CD4-positive, alpha-beta T cell treated with Interleukin-21 for 1 hour (primary cell): ENCODE measurements at regions not wholly inside any gene's neighbourhood (a gene's known extent, or its start where the extent isn't known, plus 50 kb on each side); places are given as distances from the start of the nearest gene placed in this dataset.

Experiments
- DNase-seq: peaks from one replicate; pipeline ENCODE4 v3.0.0-alpha.2; 2020

DNA sequence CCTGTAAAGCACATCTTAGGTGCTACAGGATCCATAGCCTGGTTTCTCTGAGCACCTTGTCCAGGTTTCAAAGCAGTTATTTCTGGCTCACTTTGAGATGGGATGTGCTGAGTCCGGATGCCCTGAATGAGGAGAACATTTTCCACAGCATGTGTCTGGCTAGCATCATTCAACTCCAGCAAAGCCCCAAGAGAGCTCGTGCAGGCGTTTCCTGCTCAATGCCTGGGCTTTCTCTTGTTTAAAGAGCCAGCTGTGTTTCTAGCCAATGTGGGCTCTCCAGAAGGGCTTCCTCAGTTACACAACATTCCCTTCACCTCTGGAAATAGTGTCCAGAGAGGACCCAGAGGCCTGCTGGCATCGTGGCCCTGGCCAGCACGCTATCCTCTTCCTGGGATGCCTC lies 411.7 kb downstream of the DMAC1 start:
- no peak for DNase-seq

DNA sequence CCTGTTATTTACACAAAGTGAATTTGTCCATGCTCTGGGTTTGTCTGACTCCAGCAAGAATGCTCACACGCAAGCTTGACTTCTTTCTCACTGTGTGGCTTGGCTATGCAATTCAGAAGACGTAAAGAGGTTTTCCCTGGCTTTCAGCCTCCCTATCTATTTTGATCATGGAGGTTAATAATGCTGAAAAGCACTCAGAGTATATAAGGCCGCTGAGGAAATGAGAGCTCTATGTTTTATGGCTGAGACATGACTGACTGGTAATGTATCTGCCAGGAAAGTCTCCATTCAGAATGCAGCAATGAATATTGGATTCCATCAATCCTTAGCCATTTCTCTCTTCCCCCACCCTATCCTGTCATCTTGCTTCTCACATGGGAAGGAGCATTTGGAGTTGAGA lies 417.3 kb downstream of the DMAC1 start:
- DNase-seq: no peak

- DNase-seq: no peak
Measured at GRCh38 chr9:7377489-7377888, 422.1 kb downstream of the DMAC1 start.

- no peak for DNase-seq
Measured at GRCh38 chr9:7376833-7377232, 422.7 kb downstream of the DMAC1 start.

DNA sequence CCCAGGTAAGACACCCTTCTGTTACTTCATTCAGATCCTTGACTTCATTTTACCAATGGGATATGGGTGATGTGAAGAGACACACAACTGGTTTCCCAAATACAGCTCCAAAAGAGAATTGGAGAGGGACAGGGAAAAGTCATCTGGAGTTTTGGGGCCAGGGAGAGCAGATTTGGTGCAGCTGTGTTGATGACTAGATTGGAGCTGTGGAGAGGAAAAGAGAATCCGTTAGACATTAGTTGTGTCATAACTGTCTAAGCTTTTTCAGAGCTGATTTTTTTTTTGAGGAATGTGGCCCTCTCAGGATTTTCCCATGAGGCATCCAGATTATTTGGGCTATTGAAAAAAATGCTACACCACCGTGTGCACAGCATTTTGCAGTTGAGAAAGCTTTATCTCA lies 423.4 kb downstream of the DMAC1 start:
- DNase-seq: no peak

GRCh38 chr9:7375013-7375511 lies 424.5 kb downstream of the DMAC1 start:
- no peak for DNase-seq

GRCh38 chr9:7370988-7371387 lies 428.6 kb downstream of the DMAC1 start:
- no peak for DNase-seq

DNA sequence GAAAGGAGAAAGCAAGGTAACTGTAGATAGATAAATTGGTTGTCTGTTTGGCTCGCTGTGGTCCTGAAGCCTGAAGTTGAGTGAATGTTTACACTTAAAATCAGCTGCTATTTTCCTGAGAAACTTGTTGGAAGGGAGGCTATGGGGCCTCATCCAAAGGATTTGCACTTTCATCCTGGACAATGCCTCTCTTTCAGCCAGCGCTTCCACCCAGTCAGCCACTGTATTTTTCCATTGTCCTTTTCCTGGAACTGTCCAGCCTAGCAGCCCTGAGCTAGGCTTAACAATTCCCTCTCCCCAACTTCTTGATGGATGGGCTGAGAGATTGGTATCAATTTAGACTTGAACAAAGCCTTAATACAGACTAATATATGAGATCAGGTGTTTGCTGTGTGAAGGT lies 429.2 kb downstream of the DMAC1 start:
- DNase-seq: no peak

- DNase-seq: no peak
Measured at GRCh38 chr9:7369384-7369821, 430.2 kb downstream of the DMAC1 start.

DNA sequence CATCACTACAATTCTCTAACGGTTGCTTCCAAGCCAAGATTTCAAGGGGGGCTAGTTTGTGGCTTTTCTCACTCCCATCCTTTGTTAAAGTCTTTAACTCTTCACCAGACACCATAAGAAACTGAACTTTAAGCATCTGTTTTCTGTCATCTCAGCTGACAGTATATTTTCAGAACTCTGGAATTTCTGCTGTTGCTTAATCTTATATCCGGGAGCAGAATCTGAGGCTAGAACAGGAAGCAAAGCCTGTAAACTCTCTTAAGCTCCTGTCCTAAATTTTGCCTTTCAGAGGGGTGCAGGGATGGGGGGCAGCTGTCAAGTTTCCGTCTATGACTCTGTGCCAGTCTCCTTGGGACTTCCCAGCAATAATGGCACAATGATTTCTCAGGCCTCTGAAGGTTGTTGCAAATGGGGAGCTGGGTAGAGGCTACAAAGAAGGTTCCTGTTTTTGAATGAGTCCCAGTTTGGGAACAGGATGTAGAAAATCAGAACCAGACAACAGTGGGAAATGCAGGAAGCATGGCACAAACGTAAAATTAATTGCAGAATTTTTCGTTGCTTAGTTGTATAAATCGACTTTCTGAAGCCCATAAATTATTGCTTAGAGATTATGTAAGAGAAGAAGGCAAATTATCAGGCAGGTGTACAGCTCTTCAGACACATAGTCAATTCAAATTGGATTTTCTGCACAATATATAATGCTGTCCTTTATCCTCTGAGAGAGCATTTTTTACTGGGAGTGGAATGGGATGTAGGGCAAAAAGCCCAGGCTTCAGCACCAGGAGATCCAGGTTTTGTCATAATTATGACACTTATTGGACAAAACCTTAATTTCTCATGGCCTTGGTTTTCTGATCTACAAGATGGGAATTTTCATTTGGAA lies 430.9 kb downstream of the DMAC1 start:
- no peak for DNase-seq

GRCh38 chr9:7367726-7368125 lies 431.9 kb downstream of the DMAC1 start:
- no peak for DNase-seq

- no peak for DNase-seq
Measured at GRCh38 chr9:7366121-7366520, 433.5 kb downstream of the DMAC1 start.

- DNase-seq: no peak
Measured at GRCh38 chr9:7363777-7364477, 435.7 kb downstream of the DMAC1 start.

DNA sequence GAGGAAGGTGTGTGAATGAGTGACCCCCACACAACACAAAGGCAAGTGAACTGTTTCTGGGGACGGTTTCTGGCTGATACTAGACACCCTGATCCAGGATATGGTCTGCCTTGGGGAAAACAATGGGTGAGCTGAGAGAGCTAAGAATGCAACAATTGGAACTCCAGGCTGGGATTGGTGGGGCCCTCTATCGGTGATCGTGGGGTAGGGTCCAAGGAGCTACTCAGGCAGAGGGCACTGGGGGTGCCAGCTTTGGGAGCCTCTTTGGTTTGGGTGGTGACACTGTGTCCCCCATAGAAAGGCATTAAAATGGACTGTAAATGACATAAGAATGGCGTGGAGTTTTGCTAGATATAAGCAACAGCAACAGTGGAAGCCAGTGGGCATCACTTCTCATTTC lies 439.1 kb downstream of the DMAC1 start:
- DNase-seq: no peak

DNA sequence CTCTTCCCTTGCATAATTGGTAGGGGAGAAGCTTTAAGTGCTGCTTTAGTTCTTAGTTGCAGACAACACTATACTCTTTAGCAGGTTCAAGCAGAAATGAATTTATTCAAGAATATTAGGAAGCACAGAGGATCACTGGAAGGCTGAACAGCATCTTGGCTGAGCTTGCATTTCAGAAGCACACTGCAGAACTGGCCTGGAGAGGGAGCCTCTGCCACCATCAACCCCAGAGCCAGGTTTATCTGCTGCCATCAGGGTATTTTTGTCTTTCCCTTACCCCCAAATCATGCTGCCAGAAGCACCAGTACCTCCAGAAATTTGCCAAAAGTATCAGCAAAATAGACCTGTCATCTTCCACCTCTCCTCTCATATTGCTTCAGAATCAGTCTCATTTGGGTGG lies 440.7 kb downstream of the DMAC1 start:
- DNase-seq: no peak

DNA sequence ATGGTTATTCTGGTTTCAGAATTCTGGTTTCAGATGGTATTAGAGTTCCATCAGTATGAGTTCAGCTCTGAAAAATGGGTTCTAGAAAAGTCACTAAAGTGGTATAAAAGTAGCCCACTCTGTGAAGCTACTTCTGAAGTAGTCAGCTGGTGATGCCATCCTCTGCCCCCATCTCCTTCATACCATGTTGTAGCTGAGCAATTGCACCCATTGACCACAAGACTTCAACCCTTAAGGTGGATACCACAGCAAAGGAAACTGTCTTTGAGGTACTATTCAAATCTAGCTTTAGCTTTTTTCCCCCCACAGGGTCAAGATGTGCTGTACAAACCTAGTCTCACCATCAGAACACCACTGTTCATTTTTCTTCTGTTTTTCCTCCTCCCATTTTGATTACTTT lies 444.9 kb downstream of the DMAC1 start:
- DNase-seq: no peak

DNA sequence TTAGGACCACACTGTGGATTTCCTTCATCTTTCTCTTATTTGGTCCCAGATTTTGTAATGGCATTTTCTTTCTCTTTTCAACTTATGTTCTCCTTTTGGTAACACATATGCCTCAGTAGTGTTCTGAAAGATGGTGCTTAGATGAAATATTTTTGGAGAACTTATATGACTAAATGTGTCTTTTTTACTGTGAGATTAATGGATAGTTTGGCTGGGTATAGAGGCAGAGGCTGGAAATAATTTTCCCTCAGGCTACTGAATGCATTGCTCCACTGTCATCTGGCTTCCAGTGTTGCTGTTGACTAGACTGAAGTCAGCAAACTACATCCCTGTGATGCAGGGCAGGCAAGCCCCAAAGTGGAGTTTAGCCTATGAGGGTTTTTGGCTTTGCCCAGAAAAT lies 450.9 kb downstream of the DMAC1 start:
- DNase-seq: no peak

GRCh38 chr9:7347556-7347955 lies 452.0 kb downstream of the DMAC1 start:
- no peak for DNase-seq

DNA sequence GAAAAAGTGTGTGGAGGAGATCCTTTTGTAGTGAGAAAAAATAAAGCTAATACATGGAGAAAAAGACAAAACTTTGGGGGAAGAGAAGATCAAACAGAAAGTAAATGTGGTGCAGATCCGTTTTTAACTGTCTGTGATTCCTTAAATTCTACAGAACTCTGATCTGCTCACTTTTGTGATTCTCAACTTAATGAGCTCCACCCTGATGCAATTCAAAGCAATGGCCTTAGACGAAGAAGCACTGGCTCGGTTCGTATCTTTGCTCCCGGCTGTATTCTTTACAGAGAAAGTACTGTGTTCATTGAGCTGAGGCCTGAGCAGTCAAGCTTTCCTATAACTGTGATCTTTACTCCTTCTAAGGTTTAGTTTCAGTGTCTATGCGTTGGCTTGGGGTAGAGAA lies 453.4 kb downstream of the DMAC1 start:
- no peak for DNase-seq

DNA sequence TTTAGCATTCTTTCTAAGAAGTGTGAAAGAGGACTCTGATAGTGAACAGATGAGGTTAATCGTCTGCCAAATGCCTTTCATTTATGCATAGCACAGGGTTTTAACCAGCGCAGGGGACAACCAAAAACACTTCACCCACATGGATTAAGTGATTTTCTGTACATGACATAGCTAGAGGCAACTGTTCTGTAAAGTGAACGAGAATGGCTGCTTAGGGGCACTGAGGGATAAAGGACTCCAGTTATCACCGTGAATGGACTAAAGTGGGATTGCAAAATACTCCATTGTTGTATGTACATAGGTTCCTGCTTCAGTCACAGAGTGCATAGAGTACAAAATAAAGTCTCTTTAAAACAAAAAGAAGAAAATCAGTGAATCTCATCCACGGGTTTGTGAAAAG lies 456.8 kb downstream of the DMAC1 start:
- DNase-seq: no peak

- no peak for DNase-seq
Measured at GRCh38 chr9:7342229-7342628, 457.3 kb downstream of the DMAC1 start.

DNA sequence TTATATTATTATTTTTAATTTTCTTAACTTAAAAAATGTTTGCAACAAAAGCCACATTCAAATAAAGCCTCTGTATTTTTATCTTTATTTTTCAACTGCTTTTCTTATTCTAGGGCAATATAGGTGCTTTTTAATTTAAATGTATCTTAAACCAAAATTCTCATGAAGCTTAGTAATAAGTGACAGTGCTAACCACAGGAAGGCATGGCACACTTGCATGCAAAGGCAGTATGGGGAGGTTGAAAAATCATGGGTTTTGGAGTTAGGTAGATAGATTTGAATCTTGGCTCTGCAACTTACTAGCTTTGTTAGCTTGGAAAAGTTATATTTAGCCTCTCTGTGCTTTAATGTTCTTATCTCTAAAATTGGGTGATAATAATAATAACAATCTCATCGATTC lies 458.0 kb downstream of the DMAC1 start:
- DNase-seq: no peak

DNA sequence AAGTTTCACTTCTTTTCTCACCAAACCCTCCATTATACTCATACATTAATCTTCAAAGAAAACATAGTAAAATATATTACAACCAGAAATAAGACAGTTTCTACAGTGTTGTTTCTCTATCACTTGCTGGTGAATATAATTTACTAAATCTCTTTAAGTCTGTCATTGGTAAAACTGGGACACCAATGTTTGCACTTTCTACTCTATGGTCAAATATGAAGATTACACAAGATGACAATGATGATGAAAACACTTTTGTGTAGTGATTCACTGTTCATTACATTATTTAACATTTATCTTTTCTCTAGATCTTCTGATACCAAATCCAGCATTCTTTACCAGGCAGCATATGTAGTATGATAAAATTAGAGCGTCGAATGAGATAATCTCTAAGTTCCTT lies 459.1 kb downstream of the DMAC1 start:
- DNase-seq: no peak

DNA sequence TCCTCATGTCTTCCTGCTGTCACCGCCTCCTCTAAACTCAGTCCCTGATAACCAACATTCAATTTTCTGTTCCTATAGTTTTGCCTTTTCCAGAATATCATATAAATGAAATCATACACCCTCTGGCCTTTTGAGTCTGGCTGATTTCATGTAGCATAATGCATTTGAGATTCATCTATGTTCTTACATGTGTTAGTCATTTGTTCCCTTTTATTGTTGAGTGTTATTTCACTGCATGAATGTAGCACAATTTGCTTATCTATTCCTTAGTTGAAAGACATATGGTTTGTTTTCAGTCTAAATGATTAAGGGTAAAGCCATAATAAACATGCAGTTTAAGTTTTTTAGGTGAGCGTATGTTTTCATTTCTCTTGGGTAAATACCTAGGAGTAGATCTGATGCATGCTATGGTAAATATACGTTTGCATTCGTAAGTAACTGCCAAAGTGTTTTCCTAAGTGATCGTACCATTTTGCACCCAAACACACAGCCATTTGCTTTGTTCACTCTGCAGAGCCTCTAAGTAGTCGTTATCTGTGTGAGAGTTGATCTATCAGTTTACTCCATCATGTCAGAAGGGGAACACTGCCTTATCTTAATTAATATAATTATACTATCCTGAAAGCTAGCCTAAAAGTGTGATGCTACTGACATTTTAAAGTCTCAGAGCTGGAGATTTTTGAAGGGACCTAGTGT lies 460.8 kb downstream of the DMAC1 start:
- no peak for DNase-seq
